ENCODE measurements at regions not wholly inside any gene's neighbourhood (a gene's known extent, or its start where the extent isn't known, plus 50 kb on each side); places are given as distances from the start of the nearest gene placed in this dataset.
A peak's percentile ranks its signal among the peaks of the same experiment; 100 is the strongest.

GRCh38 chr4:183832776-183833450 lies 72.2 kb upstream of the STOX2 start:
- Mint-ChIP-seq H3K4me1 (ENCODE audit: low read depth) (no peaks in the 10 kb centered on the region), H3K36me3 (ENCODE audit: low read depth) (no peaks in the 10 kb centered on the region), H3K27me3 (ENCODE audit: insufficient read depth) (peaks cover 13% of the 10 kb centered on the region), H3K4me3 (no peak overlapping the region), H3K27ac (no peak overlapping the region), H3K9me3 (no peaks in the 10 kb centered on the region)
- DNase-seq = no peak
- TF ChIP-seq CTCF (IDR thresholded peaks at IDR 0.05) = no peak

- H3K36me3 Mint-ChIP-seq (ENCODE audit: low read depth) = no peaks in the 10 kb centered on the region
- no peaks in the 10 kb centered on the region for H3K4me1 Mint-ChIP-seq (ENCODE audit: low read depth)
- H3K9me3 Mint-ChIP-seq = no peaks in the 10 kb centered on the region
- H3K4me3 Mint-ChIP-seq = no peak overlapping the region
- H3K27me3 Mint-ChIP-seq (ENCODE audit: insufficient read depth) = peaks cover 13% of the 10 kb centered on the region
- no peak for TF ChIP-seq CTCF (IDR thresholded peaks at IDR 0.05)
- H3K27ac Mint-ChIP-seq = no peak overlapping the region
- DNase-seq = no peak
These were observed 70.9 kb upstream of the STOX2 start for GRCh38 chr4:183834252-183834651.

- Mint-ChIP-seq H3K36me3 (ENCODE audit: low read depth) (no peaks in the 10 kb centered on the region), H3K4me1 (ENCODE audit: low read depth) (no peaks in the 10 kb centered on the region), H3K27ac (no peak overlapping the region), H3K9me3 (no peaks in the 10 kb centered on the region), H3K27me3 (ENCODE audit: insufficient read depth) (peaks cover 12% of the 10 kb centered on the region), H3K4me3 (no peak overlapping the region)
- no peak for TF ChIP-seq CTCF (IDR thresholded peaks at IDR 0.05)
- no peak for DNase-seq
These were observed 67.9 kb upstream of the STOX2 start for GRCh38 chr4:183837222-183837621.

GRCh38 chr4:183838987-183839712 lies 66.0 kb upstream of the STOX2 start:
- TF ChIP-seq CTCF (IDR thresholded peaks at IDR 0.05) = no peak
- Mint-ChIP-seq H3K4me1 (ENCODE audit: low read depth) (no peaks in the 10 kb centered on the region), H3K36me3 (ENCODE audit: low read depth) (no peaks in the 10 kb centered on the region), H3K27me3 (ENCODE audit: insufficient read depth) (peaks cover 12% of the 10 kb centered on the region), H3K27ac (no peak overlapping the region), H3K4me3 (no peak overlapping the region), H3K9me3 (no peaks in the 10 kb centered on the region)
- no peak for DNase-seq

- peak; percentile 95 for TF ChIP-seq CTCF (IDR thresholded peaks at IDR 0.05)
- peaks cover 11% of the 10 kb centered on the region for H3K27me3 Mint-ChIP-seq (ENCODE audit: insufficient read depth)
- no peaks in the 10 kb centered on the region for H3K36me3 Mint-ChIP-seq (ENCODE audit: low read depth)
- no peaks in the 10 kb centered on the region for H3K9me3 Mint-ChIP-seq
- no peak overlapping the region for H3K27ac Mint-ChIP-seq
- no peak overlapping the region for H3K4me3 Mint-ChIP-seq
- peak; percentile 58 for DNase-seq
- no peaks in the 10 kb centered on the region for H3K4me1 Mint-ChIP-seq (ENCODE audit: low read depth)
These were observed 64.8 kb upstream of the STOX2 start for GRCh38 chr4:183840311-183840710.

Data from HFFc6 (cell line).